CD4-positive, alpha-beta T cell (primary cell): ENCODE measurements at regions not wholly inside any gene's neighbourhood (a gene's known extent, or its start where the extent isn't known, plus 50 kb on each side); places are given as distances from the start of the nearest gene placed in this dataset.

Experiments
- ATAC-seq: fragments of 200-7000 bp; cut with Tn5 transposase; one replicate; pipeline ENCODE4 v1.10.0; 2022; ENCODE audit warnings: mild to moderate bottlenecking; ENCODE audit not compliant: poor library complexity
- CTCF ChIA-PET: fragments of 350-600 bp; sonication (Branson Sonifier 250); formaldehyde crosslinking; loops from one replicate; lab custom pipeline; 2021; ENCODE audit warnings: antibody characterized with exemption, inconsistent platforms; lab: Charles Lee
- POLR2A ChIA-PET: fragments of 350-600 bp; sonication (Branson Sonifier 250); formaldehyde crosslinking; loops from one replicate; lab custom pipeline; 2021; ENCODE audit warnings: antibody characterized with exemption, inconsistent platforms; lab: Charles Lee
- DNase-seq, 14 experiments: peaks; one replicate each; pipeline ENCODE4 v3.0.0-alpha.2; 2013 to 2020; ENCODE audit warnings: mixed read lengths in 2 of 14
- H3K27ac ChIP-seq, 2 donors: one replicate each; pipeline versions ENCODE4 v1.5.1 to v1.7.0; 2013; ENCODE audit warnings: low read length in 2 of 2, low read depth in 1 of 2, mild to moderate bottlenecking in 1 of 2
- H3K27me3 ChIP-seq, 2 experiments: 1 replicate in 1 of 2; 2 replicates in 1 of 2; pipeline versions ENCODE4 v1.6.1 to v1.7.0; 2013; ENCODE audit warnings: low read length in 2 of 2, control low read depth in 1 of 2, mild to moderate bottlenecking in 1 of 2, moderate library complexity in 1 of 2; ENCODE audit not compliant: insufficient read depth in 2 of 2, control insufficient read depth in 1 of 2
- H3K36me3 ChIP-seq: one replicate; pipeline ENCODE4 v1.6.1; 2013; ENCODE audit warnings: low read length, control low read depth; ENCODE audit not compliant: insufficient read depth
- H3K4me1 ChIP-seq: one replicate; pipeline ENCODE4 v1.6.1; 2013; ENCODE audit warnings: low read length, control low read depth; ENCODE audit not compliant: insufficient read depth
- H3K4me3 ChIP-seq: one replicate; pipeline ENCODE4 v1.5.1; 2013; ENCODE audit warnings: mild to moderate bottlenecking, low read length, moderate library complexity
- H3K9me3 ChIP-seq, 2 experiments: 1 replicate in 1 of 2; 2 replicates in 1 of 2; pipeline versions ENCODE4 v1.6.1 to v1.7.0; 2013; ENCODE audit warnings: low read length in 2 of 2, mild to moderate bottlenecking in 2 of 2, control low read depth in 1 of 2, moderate library complexity in 1 of 2; ENCODE audit not compliant: control insufficient read depth in 1 of 2, insufficient read depth in 1 of 2
- H3K27ac Mint-ChIP-seq: one replicate; pipeline ENCODE4 v1.8.0; 2020; ENCODE audit warnings: mixed read lengths
- H3K27me3 Mint-ChIP-seq: one replicate; pipeline ENCODE4 v1.8.0; 2021; ENCODE audit warnings: mixed read lengths
- H3K36me3 Mint-ChIP-seq: one replicate; pipeline ENCODE4 v1.8.0; 2021; ENCODE audit warnings: low read depth, mixed read lengths
- H3K4me1 Mint-ChIP-seq: one replicate; pipeline ENCODE4 v1.8.0; 2021; ENCODE audit warnings: low read depth, mixed read lengths
- H3K4me3 Mint-ChIP-seq: one replicate; pipeline ENCODE4 v1.8.0; 2020; ENCODE audit warnings: mild to moderate bottlenecking, mixed read lengths
- H3K9me3 Mint-ChIP-seq: one replicate; pipeline ENCODE4 v1.8.0; 2020; ENCODE audit warnings: mixed read lengths
- CTCF ChIP-seq: fragments of 200-600 bp; IDR thresholded peaks from one replicate; pipeline ENCODE4 v1.8.0; 2022; ENCODE audit warnings: antibody characterized with exemption, mild to moderate bottlenecking
- intact Hi-C, 2 experiments: fragments of 100-400 bp; cut with DNase I in 1 of 2; cut with micrococcal nuclease in 1 of 2; formaldehyde crosslinking; loops; one replicate each; pipeline versions ENCODE4 v1.15.1 to v1.9.0; 2023 to 2025; cut with DNase I, micrococcal nuclease

- Histone ChIP-seq H3K36me3 (no peaks in the 10 kb centered on the region), H3K27me3 (no peaks in the 10 kb centered on the region), H3K4me3 (no peak overlapping the region), H3K9me3 (no peaks in the 10 kb centered on the region), H3K27ac (no peak overlapping the region), H3K4me1 (no peaks in the 10 kb centered on the region)
- Mint-ChIP-seq H3K9me3 (peaks cover 20% of the 10 kb centered on the region), H3K27ac (no peak overlapping the region), H3K4me3 (no peak overlapping the region), H3K36me3 (no peaks in the 10 kb centered on the region), H3K27me3 (no peaks in the 10 kb centered on the region), H3K4me1 (no peaks in the 10 kb centered on the region)
- intact Hi-C loops, result no loop called here
- ChIA-PET CTCF (no interaction called here), POLR2A (no interaction called here)
- no peak for TF ChIP-seq CTCF
- DNase-seq (no peak), ATAC-seq (no peak)
These were observed 217.0 kb upstream of the CTBP2 start for GRCh38 chr10:125377368-125377767.

- Mint-ChIP-seq H3K4me1 (no peaks in the 10 kb centered on the region), H3K36me3 (no peaks in the 10 kb centered on the region), H3K27ac (no peak overlapping the region), H3K4me3 (no peak overlapping the region), H3K27me3 (no peaks in the 10 kb centered on the region), H3K9me3 (peaks cover 6% of the 10 kb centered on the region)
- DNase-seq, result no peak
- POLR2A ChIA-PET, result no interaction called here
- no peak overlapping the region for H3K27ac ChIP-seq
- CTCF ChIA-PET, result no interaction called here
- H3K4me3 ChIP-seq, result no peak overlapping the region
- H3K4me1 ChIP-seq, result no peaks in the 10 kb centered on the region
- peaks cover 0 to 10% of the 10 kb centered on the region in 2 experiments for H3K9me3 ChIP-seq
- intact Hi-C loops, result no loop called here
- no peaks in the 10 kb centered on the region for H3K27me3 ChIP-seq
- TF ChIP-seq CTCF, result no peak
- H3K36me3 ChIP-seq, result no peaks in the 10 kb centered on the region
- no peak for ATAC-seq
These were observed 214.8 kb upstream of the CTBP2 start for GRCh38 chr10:125375210-125375609.

GRCh38 chr10:125373546-125373945 lies 213.2 kb upstream of the CTBP2 start:
- Mint-ChIP-seq H3K36me3 (no peaks in the 10 kb centered on the region), H3K27me3 (no peaks in the 10 kb centered on the region), H3K4me1 (no peaks in the 10 kb centered on the region), H3K27ac (no peak overlapping the region), H3K9me3 (peaks cover 4% of the 10 kb centered on the region), H3K4me3 (no peak overlapping the region)
- no peaks in the 10 kb centered on the region for H3K27me3 ChIP-seq
- no peaks in the 10 kb centered on the region for H3K36me3 ChIP-seq
- no peak overlapping the region for H3K4me3 ChIP-seq
- no peak for DNase-seq
- ChIA-PET CTCF (no interaction called here), POLR2A (no interaction called here)
- no peak for TF ChIP-seq CTCF
- no peak for ATAC-seq
- intact Hi-C loops, result no loop called here
- peaks cover 0 to 13% of the 10 kb centered on the region in 2 experiments for H3K9me3 ChIP-seq
- H3K4me1 ChIP-seq, result no peaks in the 10 kb centered on the region
- H3K27ac ChIP-seq, result no peak overlapping the region
